Activated CD4-positive, alpha-beta T cell treated with anti-CD3 and anti-CD28 coated beads for 24 hours (primary cell): ENCODE measurements at regions not wholly inside any gene's neighbourhood (a gene's known extent, or its start where the extent isn't known, plus 50 kb on each side); places are given as distances from the start of the nearest gene placed in this dataset.
"Not testable (repeated sequence)": the region's sequence is repeated elsewhere in the genome, so short reads cannot be mapped to it uniquely, and the experiment has no call there.

Experiments
- DNase-seq, 2 donors: peaks; one replicate each; pipeline ENCODE4 v3.0.0-alpha.2; 2020; ENCODE audit warnings: low read depth in 2 of 2

DNA sequence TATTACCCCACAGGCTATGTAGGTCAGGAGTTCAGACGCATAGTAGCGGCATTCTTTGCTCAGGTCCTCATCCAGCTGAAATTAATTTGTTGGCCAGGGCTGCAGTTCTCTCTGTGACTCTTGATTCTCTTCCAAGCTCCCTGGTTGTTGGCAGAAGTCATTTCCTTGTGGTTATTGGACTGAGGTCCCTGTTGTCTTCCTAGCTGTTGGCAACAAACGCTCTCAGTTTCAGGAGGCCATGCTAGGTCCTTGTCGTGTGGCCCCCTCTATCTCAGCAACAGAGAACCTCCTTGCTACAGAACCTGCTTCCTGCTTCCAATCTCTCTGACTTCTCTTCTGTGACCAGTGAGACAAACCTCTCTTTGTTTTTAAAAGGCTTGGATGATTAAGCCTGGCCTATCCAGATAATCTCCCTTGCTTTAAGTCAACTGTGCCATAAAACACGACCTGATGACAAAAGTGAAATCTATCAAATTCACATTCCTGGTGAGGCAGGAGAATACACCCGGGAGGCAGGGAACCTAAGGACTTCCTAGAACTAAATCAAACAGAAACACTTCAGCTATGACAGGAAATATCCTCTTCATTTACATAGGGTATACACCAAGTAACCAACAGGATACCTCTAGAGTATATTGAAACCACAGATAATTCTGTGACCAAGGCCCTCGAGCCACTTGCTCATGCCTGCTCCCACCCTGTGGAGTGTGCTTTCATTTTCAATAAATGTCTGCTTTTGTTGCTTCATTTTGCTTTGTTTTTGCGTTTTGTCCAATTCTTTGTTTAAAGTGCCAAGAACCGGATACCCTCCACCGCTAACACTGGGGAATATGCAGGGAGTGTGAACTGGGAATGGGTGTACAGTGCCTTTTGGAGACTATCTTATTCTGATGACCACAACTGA, 196.0 kb downstream of the BTBD3 start:
- no peak for DNase-seq

DNA sequence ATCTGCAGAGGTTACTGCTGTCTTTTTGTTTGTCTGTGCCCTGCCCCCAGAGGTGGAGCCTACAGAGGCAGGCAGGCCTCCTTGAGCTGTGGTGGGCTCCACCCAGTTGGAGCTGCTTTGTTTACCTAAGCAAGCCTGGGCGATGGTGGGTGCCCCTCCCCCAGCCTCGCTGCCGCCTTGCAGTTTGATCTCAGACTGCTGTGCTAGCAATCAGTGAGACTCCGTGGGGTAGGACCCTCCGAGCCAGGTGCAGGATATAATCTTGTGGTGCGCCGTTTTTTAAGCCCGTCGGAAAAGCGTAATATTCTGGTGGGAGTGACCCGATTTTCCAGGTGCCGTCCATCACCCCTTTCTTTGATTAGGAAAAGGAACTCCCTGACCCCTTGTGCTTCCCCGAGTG, 211.4 kb downstream of the BTBD3 start:
- not testable (repeated sequence) for DNase-seq

DNA sequence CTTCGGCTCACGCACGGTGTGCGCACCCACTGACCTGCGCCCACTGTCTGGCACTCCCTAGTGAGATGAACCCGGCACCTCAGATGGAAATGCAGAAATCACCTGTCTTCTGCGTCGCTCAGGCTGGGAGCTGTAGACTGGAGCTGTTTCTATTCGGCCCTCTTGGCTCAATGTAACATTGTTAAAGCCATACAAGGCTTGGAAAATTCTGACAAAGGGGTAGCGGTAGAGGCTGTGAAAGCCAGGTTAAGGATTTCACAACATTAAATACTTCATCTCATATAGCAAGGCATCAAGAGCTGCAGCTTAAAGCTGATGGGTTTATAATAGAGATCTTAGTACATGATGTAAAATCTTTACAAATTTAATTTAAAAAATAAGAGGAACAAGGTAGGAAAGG, 211.8 kb downstream of the BTBD3 start:
- not testable (repeated sequence) for DNase-seq

DNA sequence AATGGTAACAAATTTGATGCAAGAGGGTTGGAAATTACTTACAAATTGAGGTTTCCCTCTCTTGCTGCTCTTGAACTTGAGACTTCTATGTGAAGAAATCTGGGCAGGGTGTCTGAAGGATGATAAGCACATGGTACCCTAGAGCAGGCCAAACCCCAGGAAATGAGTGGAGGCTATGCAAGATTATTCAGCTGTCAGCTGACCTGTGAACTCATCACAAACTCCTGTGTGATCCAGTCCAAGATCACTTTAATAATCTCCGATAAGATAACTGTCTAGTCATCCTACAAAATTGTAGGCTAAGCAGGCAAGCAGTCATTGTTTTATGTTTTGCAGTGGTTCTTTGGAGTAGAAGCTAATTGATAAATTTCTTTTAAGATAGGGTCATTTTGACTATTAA, 213.1 kb downstream of the BTBD3 start:
- DNase-seq, result no peak

DNA sequence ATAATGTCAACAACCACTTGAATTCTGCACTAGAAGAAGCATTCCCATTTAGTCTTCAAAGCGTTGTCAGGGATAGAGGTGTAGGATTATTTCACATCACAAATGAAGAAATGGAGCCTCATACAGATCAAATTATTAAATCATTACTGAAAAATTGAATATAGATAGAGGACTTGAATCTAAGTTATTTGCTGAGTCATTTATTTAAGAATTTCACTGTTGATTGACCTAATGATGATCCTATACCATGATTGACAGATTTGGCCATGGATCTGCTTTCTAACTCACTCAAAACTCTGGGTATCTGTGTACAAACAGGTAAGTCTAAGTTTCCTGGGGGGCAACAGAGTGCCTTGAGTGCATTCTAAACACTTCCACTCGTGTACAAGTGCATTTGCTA, 215.9 kb downstream of the BTBD3 start:
- DNase-seq, result no peak

DNA sequence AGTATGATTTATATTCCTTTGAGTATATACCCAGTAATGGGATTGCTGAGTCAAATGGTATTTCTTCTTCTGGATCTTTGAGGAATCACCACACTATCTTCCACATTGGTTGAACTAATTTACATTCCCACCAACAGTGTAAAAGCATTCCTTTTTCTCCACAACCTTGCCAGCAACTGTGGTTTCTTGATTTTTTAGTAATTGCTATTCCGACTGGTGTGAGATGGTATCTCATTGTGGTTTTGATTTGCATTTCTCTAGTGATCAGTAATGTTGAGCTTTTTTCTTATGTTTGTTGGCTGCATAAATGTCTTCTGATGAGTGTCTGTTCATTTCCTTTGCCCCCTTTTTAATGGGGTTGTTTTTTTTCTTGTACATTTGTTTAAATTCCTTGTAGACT, 228.3 kb downstream of the BTBD3 start:
- not testable (repeated sequence) for DNase-seq

DNA sequence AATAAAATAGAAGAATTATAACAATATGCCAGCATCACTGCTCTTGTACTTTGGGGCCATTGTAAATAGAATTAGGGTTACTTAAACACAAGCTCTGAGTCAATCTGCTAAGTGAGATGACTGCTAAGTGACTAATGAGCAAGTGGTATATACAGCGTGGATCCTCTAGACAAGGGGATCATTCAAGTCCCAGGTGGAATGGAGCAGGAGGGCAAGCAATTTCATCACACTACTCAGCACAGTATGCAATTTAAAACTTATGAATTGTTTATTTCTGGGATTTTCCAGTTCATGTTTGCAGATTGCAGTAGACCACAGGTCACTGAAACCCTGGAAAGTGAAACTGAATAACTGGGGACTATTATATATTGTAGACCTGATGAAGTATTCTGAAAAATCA, 235.3 kb downstream of the BTBD3 start:
- no peak for DNase-seq

DNA sequence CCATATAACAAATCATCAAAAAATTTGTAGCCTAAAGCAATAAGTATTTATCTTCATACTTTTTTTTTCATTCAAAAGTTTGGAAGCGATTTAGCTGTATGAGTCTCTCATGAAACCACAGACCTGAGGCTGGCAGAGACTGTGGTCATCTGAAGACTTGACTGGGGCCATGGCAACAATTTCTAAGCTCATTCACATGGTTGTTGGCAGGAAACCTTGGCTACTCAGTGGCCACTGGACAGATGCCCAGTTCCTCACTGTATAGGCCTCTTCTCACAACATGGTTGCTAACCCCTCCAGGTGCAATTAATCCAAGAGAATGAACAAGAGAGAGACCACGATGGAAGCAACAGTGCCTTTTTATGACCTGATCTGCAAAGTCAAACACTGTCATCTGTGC, 235.9 kb downstream of the BTBD3 start:
- DNase-seq, result no peak

DNA sequence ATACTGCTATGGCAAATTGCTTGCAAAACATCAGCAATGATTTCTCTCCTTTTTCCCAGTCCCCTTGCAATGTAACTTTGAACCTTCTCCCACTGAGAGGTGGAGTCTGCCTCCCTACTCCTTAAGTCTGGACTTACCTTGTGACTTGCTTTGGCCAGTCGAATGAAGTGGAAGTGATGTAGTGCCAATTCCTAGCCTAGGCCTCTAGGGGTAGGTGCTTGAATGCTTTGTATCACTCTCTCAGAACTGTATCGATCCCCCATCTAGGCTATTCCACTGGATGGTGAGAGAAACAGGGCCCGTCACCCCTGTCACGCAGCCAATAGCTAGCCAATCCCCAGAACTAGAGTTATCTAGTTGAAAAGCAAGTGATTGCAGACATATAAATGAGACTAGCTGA, 238.6 kb downstream of the BTBD3 start:
- DNase-seq, result no peak

DNA sequence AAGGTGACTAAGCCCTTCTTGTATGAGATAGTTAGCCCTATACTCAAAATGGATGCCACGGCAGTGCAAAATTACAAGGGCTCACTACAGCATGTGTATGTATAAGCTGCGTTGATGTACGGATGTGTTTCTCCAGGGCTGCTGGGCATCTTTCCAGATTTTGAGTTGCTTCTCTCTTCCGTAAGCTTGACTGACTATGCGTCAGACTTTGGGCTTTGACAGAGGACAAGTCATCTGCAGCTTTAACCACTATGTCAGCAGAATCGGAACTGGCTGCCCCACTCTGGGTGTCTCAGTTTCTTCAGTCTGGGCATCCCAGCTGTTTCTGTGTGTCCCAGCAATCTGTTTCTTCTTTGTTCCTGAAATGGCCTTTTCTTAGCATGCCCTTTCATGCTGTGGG, 241.6 kb downstream of the BTBD3 start:
- no peak for DNase-seq

DNA sequence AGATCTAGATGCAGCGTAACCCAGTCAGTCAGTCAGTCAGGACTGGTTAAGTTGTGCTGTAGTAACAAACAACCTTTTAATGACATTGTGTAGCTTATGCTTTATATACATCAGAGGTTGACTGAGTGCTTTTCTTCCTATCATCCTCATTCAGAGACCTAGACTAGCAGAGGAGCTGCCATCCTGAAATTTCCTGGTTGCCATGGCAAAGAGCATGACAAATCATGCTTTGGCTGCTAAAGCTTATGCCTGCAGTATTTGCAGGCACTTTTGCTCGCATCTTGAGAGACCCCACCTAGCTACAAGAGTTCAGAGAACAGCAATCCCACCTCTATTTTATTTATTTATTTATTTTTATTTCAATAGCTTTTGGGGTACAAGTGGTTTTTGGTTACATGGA, 244.0 kb downstream of the BTBD3 start:
- DNase-seq, result no peak

DNA sequence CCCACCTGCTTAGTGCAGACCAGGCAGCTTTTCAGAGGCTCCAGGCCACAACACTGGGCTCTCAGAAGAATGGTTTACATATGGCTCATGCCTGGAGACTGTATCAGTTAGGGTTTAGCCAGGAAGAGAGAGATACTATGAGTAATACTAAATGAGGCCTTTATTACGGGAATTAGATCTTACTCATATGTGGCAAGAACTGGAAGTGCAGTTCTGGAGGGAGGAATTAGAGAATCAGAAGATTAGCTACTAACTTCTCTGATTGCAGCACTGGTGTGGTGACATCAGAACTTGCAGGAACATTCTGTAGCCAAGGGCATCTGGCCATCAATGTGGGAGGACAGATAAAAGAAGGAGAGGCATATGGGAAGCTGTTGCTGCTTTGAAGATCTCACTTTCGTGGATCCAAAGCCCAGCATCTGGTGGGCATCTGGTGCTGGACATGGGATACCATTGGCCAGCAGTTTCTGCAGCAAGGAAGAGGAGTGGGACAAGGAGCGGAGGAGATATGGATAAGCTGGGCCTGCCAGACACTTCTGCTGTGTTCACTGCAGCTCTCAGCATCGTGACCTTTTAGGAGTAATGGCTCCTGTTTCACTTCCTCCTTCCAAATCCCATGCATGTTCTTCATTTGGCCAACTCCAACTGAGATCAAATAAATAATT, 248.5 kb downstream of the BTBD3 start:
- DNase-seq, result no peak

DNA sequence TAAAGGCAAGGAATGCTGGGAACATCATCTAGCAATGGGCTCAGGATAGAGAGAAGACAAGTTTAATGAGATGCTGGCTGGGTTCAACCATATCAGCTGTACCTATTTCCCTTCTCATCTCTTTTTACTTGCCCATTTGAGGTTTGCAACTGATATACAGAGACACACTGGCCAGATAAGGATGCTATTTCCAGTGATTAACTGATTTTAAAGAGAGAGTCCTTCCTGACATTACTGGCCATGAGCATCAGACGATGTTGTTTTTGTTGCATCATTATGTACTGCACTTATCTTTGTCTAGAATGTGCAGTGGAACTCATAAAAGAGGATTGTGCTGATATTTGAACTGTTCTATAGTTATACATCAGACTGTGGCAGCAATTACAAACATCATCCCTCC, 252.7 kb downstream of the BTBD3 start:
- no peak for DNase-seq

DNA sequence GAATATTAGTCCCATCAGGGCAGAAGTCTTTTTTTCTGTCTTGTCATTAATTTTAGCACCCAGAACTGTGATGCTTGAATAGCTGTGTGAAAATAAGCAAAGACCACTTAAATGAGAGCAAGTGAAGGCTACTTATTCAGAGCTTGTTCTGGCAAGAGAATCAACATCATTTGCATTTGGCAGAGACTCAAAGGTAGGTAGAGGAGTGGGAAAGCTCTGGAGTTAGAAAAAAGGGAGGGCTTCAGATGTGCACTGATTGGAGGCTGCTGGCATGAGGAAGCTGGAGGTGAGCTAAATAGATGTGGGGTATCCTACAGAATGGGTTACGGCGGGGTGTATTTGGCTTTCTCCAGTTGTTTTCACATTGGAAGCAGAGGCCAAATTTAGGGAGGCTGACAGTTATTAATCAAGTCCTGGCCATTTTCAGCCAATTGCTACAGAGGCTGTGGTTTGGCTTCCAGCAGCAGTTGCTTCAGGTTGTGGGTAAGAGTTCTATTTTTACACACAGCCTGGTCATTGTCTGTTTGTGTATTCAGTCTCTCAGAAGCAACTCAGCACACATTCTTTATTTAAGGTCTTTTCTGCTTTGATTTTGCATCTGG, 254.3 kb downstream of the BTBD3 start:
- DNase-seq, result no peak

DNA sequence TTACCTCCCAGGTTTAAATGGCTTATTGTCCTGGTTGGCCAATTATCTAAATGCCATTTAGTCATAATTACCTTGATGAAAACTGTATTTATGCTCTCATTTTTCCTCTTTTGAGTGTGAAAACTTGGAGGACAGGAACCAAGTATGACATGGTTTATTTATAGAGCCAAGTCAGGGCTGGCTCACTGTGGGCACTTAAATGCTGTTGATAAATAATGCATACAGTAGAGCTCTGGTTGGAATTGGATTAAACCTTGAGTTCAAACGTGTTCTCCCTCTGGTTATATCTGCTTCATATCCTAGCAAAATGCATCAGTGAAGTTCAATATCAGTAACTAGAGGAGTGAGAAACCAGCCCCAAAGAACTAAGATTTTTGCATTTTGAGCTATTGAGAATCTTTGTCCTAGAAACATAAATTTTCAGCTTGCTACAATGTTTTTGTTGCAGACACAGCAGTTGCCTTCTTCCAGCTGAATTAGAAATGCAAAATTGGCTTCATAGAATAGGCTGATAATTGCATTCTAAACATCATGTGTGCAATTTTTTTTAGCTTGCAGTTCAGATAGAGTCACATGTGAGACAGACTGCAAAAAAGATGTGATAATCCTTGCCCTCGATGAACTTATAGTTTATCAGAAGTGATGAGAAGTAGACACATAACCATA, 255.8 kb downstream of the BTBD3 start:
- no peak for DNase-seq

DNA sequence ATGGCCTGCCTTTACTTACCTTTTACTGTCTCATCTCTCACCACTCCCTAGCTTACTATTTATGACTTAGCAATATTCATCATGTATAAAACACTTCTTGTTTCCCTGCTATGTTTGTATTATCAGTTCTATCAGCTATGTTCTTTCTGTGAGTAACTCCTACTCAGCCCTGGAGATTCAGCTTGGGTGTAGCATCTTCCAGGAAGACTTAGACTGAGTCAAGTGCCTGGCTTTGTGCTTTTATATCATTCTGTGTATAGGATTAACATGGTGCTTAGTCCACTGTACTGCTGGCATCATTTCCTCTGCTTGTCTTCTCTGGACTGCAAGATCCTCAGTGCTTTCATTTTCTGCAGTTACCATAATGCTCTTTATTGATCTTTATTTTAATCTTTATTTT, 257.8 kb downstream of the BTBD3 start:
- DNase-seq, result no peak

DNA sequence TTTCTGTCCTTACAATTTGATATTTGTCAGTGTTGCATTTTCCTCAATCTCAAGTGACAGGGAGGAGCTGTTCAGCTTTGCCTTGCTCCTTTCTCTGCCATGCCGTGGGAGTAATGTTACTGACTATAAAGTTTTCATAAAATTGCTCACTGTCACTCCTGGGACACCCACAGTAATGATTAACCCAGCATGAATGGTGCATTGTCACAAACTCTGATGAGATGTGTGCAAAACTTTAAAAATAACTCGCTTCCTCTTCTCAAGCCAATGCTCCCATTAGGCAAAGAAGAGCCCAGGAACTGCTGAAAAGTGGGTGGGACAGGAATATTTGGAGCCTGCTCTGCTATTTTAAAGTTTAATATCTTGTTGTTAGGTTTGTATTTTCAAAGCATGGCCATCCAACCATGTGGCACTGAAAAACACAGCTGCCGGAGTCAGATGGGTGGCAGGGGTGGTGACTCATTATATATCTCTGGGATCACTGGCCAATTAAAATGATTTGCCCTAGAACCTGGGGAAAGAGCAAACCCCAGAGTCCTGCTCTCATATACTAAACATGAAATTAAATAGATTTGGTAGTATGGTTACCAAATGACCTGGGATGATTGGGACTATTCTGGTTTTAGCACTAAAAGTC, 260.1 kb downstream of the BTBD3 start:
- no peak for DNase-seq

DNA sequence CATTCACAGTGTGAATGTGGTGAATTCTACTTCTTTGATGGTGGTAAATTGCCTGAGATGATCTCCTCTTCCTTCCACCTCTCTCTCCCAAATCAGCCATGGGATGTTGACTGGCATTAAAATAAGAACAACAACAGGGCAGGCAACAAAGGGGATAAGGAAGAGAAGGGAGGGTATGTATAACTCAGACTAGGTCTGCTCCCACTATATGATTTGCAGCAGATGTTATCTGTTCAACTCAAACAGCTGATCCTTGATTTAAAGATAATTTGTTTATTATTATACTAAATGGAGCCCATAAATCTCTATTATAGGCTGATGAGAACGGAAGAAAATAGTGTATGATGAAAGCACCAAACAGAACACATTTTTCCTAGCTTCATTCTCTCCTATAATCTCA, 262.0 kb downstream of the BTBD3 start:
- DNase-seq, result no peak

DNA sequence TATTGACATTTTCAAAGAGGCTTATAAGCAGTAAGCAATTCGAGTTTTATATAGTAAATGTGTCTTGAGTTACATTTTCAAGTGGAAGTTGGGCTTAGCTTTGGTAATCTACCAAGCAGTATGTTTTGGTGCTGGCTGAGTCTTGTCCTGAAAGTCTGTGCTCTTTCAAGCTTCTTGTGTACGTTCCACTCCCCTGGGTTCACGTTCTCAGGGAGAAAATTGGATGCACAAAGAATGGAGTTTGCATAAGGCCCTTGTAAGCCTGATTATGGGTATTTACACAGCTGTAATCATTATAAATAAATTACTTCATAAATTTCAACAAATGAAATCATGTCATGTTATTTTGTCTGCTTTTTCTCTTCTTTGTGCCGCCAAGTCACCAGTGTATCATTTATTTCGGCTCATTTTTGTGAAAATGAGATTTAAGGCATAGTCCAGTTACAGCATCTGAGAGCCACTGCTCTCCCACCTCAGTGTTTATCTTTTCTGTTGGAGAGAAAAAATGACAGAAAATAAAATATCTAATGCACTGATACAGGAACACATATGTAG, 262.5 kb downstream of the BTBD3 start:
- DNase-seq, result no peak

DNA sequence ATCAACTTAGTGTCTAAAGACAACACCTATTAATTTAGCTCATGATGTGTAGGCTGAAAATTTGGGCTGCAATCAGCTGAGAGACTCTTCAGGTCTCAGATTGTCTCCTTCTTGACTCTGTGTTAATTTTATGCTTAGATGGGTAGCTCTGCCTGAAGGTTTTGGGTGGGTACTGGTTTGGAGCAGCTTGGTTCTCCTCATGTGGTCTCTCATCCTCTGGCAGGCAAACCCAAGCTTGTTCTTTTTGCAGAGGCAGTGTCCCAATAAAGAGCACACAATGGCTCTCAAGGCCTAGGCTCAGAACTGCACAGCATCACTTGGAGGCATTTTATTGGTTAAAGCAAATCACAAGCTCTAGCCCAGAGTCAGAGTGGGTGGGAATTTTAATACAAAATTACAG, 280.6 kb downstream of the BTBD3 start:
- no peak for DNase-seq

DNA sequence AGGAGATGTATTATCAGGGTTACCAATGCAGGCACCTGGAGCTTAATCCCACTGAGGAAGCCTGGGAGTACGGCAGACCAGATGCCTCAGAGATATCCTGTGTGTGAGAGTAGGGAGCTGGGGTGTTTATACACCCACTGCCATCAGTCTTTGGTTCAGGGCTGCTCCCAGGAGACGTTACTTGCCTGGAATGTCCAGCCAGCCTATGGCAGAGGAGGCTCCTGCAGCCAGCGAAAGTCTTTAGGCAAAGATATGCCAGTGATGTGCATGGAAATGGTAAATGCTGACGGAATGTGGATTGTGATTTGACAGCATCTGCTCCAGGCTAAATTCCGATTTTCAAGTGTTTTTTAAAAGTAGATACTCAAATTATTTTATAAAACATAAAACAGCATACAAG, 282.0 kb downstream of the BTBD3 start:
- no peak for DNase-seq
